Lower lobe of right lung (tissue), 2 donors: ENCODE measurements at regions not wholly inside any gene's neighbourhood (a gene's known extent, or its start where the extent isn't known, plus 50 kb on each side); places are given as distances from the start of the nearest gene placed in this dataset.

Experiments used
- ATAC-seq, 2 donors: fragments of 200-7000 bp; cut with Tn5 transposase; one replicate each; pipeline ENCODE4 v1.9.1; 2020 to 2022; ENCODE audit warnings: mild to moderate bottlenecking in 2 of 2, moderate library complexity in 2 of 2
- DNase-seq: peaks from one replicate; pipeline ENCODE4 v3.0.0-alpha.2; 2020
- H3K27ac ChIP-seq: fragments of 200-600 bp; one replicate; pipeline ENCODE4 v1.8.0; 2022
- H3K27me3 ChIP-seq: fragments of 200-600 bp; one replicate; pipeline ENCODE4 v1.8.0; 2022; ENCODE audit warnings: low read depth
- H3K36me3 ChIP-seq: fragments of 200-600 bp; one replicate; pipeline ENCODE4 v1.8.0; 2022; ENCODE audit warnings: mild to moderate bottlenecking
- H3K4me1 ChIP-seq: fragments of 200-600 bp; one replicate; pipeline ENCODE4 v1.8.0; 2022
- H3K4me3 ChIP-seq: fragments of 200-600 bp; one replicate; pipeline ENCODE4 v1.8.0; 2022; ENCODE audit warnings: mild to moderate bottlenecking
- H3K9me3 ChIP-seq: fragments of 200-600 bp; one replicate; pipeline ENCODE4 v1.8.0; 2022
- intact Hi-C: fragments of 100-400 bp; cut with DNase I; formaldehyde crosslinking; loops from one replicate; pipeline ENCODE4 v1.11.0; 2022
- TF ChIP-seq, protein P1 (sequence below): fragments of 200-600 bp; IDR thresholded peaks from one replicate; pipeline ENCODE4 v1.8.0; 2022; ENCODE audit warnings: antibody characterized with exemption, mild to moderate bottlenecking
- donor health status: DM: no; HTN: yes; CAD: no; lungs with severe emphysema.

DNA sequence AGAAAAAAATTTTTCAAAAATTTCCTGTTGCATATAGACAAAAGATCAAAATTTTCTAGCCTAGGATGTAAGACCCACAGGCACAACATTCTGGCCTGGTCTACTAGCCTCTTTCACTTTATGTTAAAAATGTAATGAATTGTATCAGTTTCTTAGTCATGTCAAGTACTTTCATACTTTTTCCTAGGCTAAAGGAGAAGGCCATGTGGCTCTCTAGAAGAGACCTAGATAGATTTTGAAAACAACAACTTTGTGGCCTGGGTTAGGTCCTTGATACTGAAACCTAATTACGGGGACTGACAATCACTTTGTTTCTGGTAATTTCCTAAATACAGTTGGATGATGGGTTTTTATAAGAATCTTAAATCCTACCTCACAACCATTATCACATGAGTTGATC, 74.8 kb upstream of the FSIP2 start:
- Histone ChIP-seq H3K27ac (no peak overlapping the region), H3K36me3 (no peaks in the 10 kb centered on the region), H3K4me3 (no peak overlapping the region), H3K27me3 (no peaks in the 10 kb centered on the region), H3K9me3 (no peaks in the 10 kb centered on the region), H3K4me1 (no peaks in the 10 kb centered on the region)
- TF ChIP-seq, protein P1, sequence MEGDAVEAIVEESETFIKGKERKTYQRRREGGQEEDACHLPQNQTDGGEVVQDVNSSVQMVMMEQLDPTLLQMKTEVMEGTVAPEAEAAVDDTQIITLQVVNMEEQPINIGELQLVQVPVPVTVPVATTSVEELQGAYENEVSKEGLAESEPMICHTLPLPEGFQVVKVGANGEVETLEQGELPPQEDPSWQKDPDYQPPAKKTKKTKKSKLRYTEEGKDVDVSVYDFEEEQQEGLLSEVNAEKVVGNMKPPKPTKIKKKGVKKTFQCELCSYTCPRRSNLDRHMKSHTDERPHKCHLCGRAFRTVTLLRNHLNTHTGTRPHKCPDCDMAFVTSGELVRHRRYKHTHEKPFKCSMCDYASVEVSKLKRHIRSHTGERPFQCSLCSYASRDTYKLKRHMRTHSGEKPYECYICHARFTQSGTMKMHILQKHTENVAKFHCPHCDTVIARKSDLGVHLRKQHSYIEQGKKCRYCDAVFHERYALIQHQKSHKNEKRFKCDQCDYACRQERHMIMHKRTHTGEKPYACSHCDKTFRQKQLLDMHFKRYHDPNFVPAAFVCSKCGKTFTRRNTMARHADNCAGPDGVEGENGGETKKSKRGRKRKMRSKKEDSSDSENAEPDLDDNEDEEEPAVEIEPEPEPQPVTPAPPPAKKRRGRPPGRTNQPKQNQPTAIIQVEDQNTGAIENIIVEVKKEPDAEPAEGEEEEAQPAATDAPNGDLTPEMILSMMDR = no peak
- DNase-seq (no peak), ATAC-seq (no peak)
- intact Hi-C loops = no loop called here

DNA sequence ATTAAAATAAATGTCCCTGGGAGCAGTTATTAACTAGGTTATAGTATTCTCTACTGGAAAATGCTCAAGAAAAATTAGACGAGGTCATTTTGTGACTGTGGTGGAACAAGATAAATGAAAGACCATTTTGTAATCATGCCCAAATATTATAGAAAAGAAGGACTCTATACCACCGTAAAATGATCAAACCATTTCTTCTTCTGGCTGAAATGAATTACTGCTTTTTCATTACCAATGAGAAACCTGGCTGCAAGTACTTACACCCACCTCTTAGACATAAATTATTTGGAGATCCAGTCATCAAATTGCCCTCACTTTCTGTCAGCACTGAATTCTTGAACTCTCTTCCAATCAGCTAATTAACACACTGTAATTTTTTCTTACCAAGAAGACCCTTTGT, 74.2 kb upstream of the FSIP2 start:
- intact Hi-C loops = no loop called here
- no peak for DNase-seq

DNA sequence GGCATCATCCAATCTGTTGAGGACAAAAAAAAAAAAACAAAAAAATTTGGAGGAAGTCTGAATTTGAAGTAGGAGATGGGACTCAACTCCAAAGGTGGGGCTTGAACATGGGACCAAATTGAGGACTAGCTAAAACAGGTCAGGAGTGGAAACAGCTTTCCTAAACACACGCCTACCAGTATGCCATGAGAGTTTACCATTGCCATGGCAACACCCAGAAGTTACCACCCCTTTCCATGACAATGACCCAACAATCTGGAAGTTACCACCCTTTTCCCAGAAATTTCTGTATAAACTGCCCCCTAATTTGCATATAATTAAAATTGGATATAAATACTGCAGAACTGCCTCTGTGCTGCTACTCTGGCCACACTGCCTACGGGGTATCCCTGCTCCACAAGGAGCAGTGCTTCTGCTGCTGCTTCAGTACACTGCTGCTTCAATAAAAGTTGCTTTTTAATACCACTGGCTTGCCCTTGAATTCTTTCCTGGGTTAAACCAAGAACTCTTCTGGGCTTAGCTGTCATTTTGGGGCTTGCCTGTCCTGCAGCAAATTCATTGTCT, 73.3 kb upstream of the FSIP2 start:
- TF ChIP-seq, protein P1 = no peak
- H3K4me3 ChIP-seq = no peak overlapping the region
- H3K27me3 ChIP-seq = no peaks in the 10 kb centered on the region
- DNase-seq = no peak
- H3K4me1 ChIP-seq = no peaks in the 10 kb centered on the region
- H3K27ac ChIP-seq = no peak overlapping the region
- no peaks in the 10 kb centered on the region for H3K36me3 ChIP-seq
- intact Hi-C loops = no loop called here
- no peak for ATAC-seq
- no peaks in the 10 kb centered on the region for H3K9me3 ChIP-seq

More for the DNA sequence above, 74.2 kb upstream of the FSIP2 start:
- H3K4me3 ChIP-seq = no peak overlapping the region
- H3K27ac ChIP-seq = no peak overlapping the region
- ATAC-seq = no peak
- no peaks in the 10 kb centered on the region for H3K27me3 ChIP-seq
- TF ChIP-seq, protein P1 = no peak
- H3K36me3 ChIP-seq = no peaks in the 10 kb centered on the region
- H3K4me1 ChIP-seq = no peaks in the 10 kb centered on the region
- no peaks in the 10 kb centered on the region for H3K9me3 ChIP-seq

DNA sequence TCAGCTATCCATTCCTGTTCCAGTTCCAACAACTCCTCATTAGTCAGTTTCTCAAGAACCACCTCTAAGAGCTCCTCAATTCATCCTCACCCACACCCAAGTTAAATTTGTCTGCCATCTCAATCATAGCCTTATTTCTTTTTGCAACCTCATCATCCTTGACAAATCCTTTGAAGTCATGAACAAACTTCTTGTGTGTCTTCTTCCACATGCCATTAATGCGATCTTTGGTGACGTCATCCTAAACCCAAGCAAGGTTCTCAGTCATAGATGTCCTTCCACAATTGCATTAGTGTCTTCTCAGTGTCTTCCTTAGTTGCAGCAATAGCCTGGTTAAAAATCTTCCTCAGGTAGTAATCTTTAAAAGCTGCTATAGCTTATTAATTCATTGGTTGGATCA, 71.2 kb upstream of the FSIP2 start:
- TF ChIP-seq, protein P1 = no peak
- Histone ChIP-seq H3K36me3 (no peaks in the 10 kb centered on the region), H3K27me3 (no peaks in the 10 kb centered on the region), H3K27ac (no peak overlapping the region), H3K4me3 (no peak overlapping the region), H3K4me1 (no peaks in the 10 kb centered on the region), H3K9me3 (no peaks in the 10 kb centered on the region)
- DNase-seq (no peak), ATAC-seq (no peak)
- intact Hi-C loops = no loop called here

GRCh38 chr2:185668710-185669109, 69.9 kb upstream of the FSIP2 start:
- Histone ChIP-seq H3K9me3 (no peaks in the 10 kb centered on the region), H3K36me3 (no peaks in the 10 kb centered on the region), H3K27ac (no peak overlapping the region), H3K4me3 (no peak overlapping the region), H3K4me1 (no peaks in the 10 kb centered on the region), H3K27me3 (no peaks in the 10 kb centered on the region)
- TF ChIP-seq, protein P1 = no peak
- DNase-seq = no peak
- intact Hi-C loops = no loop called here
- no peak for ATAC-seq

DNA sequence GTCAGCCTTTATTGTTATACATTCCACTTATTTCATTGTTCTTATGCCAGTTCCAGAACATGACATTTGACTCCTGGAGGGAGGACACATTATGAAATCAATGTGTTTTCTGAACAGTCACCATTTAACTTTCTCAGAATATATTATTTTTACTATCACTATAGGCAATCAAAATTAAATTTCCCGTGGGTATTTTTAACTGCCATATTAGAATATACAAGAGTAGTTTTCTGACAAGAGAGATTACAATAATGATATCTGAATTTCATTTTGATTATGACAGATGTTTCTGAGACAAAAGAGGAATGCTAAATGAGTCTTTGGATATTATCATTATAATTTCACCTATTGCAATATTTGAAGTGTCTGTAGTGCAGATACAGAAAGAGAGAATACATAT, 64.4 kb upstream of the FSIP2 start:
- TF ChIP-seq, protein P1 = no peak
- no peak for DNase-seq
- no peak overlapping the region for H3K4me3 ChIP-seq
- H3K27me3 ChIP-seq = no peaks in the 10 kb centered on the region
- no peaks in the 10 kb centered on the region for H3K36me3 ChIP-seq
- no peak overlapping the region for H3K27ac ChIP-seq
- intact Hi-C loops = no loop called here
- no peaks in the 10 kb centered on the region for H3K4me1 ChIP-seq
- no peak for ATAC-seq
- H3K9me3 ChIP-seq = no peaks in the 10 kb centered on the region
